HG03378 (cell line): ENCODE measurements at regions not wholly inside any gene's neighbourhood (a gene's known extent, or its start where the extent isn't known, plus 50 kb on each side); places are given as distances from the start of the nearest gene placed in this dataset.
"Not testable (repeated sequence)": the region's sequence is repeated elsewhere in the genome, so short reads cannot be mapped to it uniquely, and the experiment has no call there.

Experiments used
- ATAC-seq: cut with Tn5 transposase; IDR thresholded peaks from one replicate; pipeline ENCODE4 v1.9.1; 2021; ENCODE audit warnings: mild to moderate bottlenecking, moderate library complexity; ENCODE audit not compliant: unreplicated experiment

GRCh38 chr21:7743940-7744339 lies 2777.4 kb upstream of the TPTE start:
- ATAC-seq: not testable (repeated sequence)

GRCh38 chr21:7744406-7745099 lies 2776.8 kb upstream of the TPTE start:
- ATAC-seq: peak; percentile 87

- ATAC-seq: peak; percentile 36
These were observed 2776.3 kb upstream of the TPTE start for GRCh38 chr21:7745100-7745450.

GRCh38 chr21:7747964-7748363 lies 2773.4 kb upstream of the TPTE start:
- not testable (repeated sequence) for ATAC-seq

GRCh38 chr21:7752611-7753010 lies 2768.8 kb upstream of the TPTE start:
- not testable (repeated sequence) for ATAC-seq

GRCh38 chr21:7753380-7753877 lies 2768.0 kb upstream of the TPTE start:
- peak; percentile 96 for ATAC-seq

GRCh38 chr21:7769985-7770384 lies 2751.4 kb upstream of the TPTE start:
- not testable (repeated sequence) for ATAC-seq

GRCh38 chr21:7774219-7774618 lies 2747.2 kb upstream of the TPTE start:
- not testable (repeated sequence) for ATAC-seq

- not testable (repeated sequence) for ATAC-seq
These were observed 2745.9 kb upstream of the TPTE start for GRCh38 chr21:7775327-7775984.

GRCh38 chr21:7776035-7776434 lies 2745.3 kb upstream of the TPTE start:
- ATAC-seq: not testable (repeated sequence)

GRCh38 chr21:7776622-7777021 lies 2744.8 kb upstream of the TPTE start:
- not testable (repeated sequence) for ATAC-seq

- ATAC-seq: not testable (repeated sequence)
These were observed 2744.1 kb upstream of the TPTE start for GRCh38 chr21:7777289-7777688.

- not testable (repeated sequence) for ATAC-seq
These were observed 2733.8 kb upstream of the TPTE start for GRCh38 chr21:7787427-7788078.

GRCh38 chr21:7793797-7794196 lies 2727.6 kb upstream of the TPTE start:
- not testable (repeated sequence) for ATAC-seq

- ATAC-seq: not testable (repeated sequence)
These were observed 2724.1 kb upstream of the TPTE start for GRCh38 chr21:7797328-7797727.

- ATAC-seq: not testable (repeated sequence)
These were observed 2722.9 kb upstream of the TPTE start for GRCh38 chr21:7798446-7798845.

GRCh38 chr21:7799697-7800096 lies 2721.7 kb upstream of the TPTE start:
- ATAC-seq: not testable (repeated sequence)

- not testable (repeated sequence) for ATAC-seq
These were observed 2707.9 kb upstream of the TPTE start for GRCh38 chr21:7813475-7813874.

- not testable (repeated sequence) for ATAC-seq
These were observed 2704.4 kb upstream of the TPTE start for GRCh38 chr21:7817013-7817412.

GRCh38 chr21:7819301-7819700 lies 2702.1 kb upstream of the TPTE start:
- ATAC-seq: not testable (repeated sequence)

GRCh38 chr21:7825627-7826026 lies 2695.8 kb upstream of the TPTE start:
- not testable (repeated sequence) for ATAC-seq

- not testable (repeated sequence) for ATAC-seq
These were observed 2695.2 kb upstream of the TPTE start for GRCh38 chr21:7826174-7826573.
